ENCODE measurements at regions not wholly inside any gene's neighbourhood (a gene's known extent, or its start where the extent isn't known, plus 50 kb on each side); places are given as distances from the start of the nearest gene placed in this dataset.

DNA sequence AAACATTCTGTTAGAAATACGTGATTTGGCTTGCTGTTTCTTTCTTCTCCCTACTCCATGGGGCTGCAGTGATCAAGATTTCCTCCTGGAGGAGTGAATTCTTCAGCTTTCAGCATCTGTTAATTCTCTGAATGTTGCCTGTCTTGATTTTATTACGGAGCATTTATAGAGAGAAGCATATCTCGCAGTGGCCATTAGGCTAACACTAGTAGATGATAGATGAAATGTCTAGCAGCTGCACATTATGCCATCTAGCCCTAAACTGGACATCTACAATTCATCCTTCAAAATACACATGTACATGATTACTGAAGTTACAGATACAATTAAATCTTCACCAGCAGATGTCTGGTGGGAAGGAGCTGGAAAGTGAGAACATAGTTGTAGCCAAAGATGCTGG is 769.8 kb upstream of the NECTIN3 start:
- DNase-seq (ENCODE audit: extremely low spot score) = no peak
- POLR2A ChIA-PET = no interaction called here
- CTCF ChIA-PET = no interaction called here
- no peak for TF ChIP-seq TARDBP (IDR thresholded peaks at IDR 0.05)
- no peak for TF ChIP-seq LEF1 (IDR thresholded peaks at IDR 0.05; ENCODE audit: borderline replicate concordance)
- TF ChIP-seq L3MBTL2 (conservative IDR thresholded peaks at IDR 0.05) = no peak
- no peak for TF ChIP-seq FOXM1 (IDR thresholded peaks at IDR 0.05; ENCODE audit: borderline replicate concordance)
- TF ChIP-seq CTBP1 (IDR thresholded peaks at IDR 0.05; ENCODE audit: borderline replicate concordance) = no peak
- no peak for TF ChIP-seq FOXA1 (IDR thresholded peaks at IDR 0.05)
- TF ChIP-seq FOXK2 (IDR thresholded peaks at IDR 0.05) = no peak
- no peak for TF ChIP-seq BHLHE40 (IDR thresholded peaks at IDR 0.05; ENCODE audit: borderline replicate concordance)
- TF ChIP-seq, protein P1, sequence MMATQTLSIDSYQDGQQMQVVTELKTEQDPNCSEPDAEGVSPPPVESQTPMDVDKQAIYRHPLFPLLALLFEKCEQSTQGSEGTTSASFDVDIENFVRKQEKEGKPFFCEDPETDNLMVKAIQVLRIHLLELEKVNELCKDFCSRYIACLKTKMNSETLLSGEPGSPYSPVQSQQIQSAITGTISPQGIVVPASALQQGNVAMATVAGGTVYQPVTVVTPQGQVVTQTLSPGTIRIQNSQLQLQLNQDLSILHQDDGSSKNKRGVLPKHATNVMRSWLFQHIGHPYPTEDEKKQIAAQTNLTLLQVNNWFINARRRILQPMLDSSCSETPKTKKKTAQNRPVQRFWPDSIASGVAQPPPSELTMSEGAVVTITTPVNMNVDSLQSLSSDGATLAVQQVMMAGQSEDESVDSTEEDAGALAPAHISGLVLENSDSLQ (IDR thresholded peaks at IDR 0.05) = no peak
- no peak for TF ChIP-seq ARNT (IDR thresholded peaks at IDR 0.05)
- no peak for TF ChIP-seq SUZ12 (IDR thresholded peaks at IDR 0.05)
- no peak for TF ChIP-seq SP1 (IDR thresholded peaks at IDR 0.05)
- no peak for TF ChIP-seq ELF4 (IDR thresholded peaks at IDR 0.05)
- TF ChIP-seq NFRKB (IDR thresholded peaks at IDR 0.05) = no peak

DNA sequence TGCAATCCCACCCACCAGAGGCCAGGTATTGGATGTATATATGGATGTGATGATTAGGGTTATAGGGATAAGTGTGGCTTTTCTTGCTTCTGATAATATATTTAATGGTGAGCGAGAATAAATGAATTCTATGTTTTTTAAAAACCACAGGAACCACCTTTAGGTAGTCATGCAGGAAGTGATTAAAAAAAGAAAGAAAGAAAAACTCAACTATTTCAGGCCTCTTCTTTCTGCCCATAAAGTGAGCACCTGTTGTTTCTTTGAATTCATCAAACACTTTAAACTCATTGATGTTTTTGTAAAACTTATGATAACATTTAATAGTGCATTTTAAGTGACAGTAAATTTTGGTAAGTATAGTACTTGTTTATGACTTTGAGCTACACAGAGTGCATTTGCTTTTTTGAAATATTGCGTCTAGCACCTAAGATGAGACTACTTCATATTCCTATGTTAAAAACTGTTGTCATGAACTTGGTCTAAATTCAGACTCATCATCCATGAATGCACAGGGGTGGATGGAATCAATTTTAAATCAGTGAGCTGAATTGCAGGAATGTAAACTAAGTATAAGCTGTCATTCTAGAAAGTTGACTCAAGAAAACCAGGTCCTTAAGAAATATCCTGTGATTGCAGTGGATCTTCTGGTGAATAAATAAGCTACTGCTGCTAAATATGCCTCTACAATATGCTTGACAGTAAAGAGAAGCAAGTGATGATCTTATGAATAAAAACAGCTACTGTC is 764.4 kb upstream of the NECTIN3 start:
- TF ChIP-seq FOXM1 (IDR thresholded peaks at IDR 0.05; ENCODE audit: borderline replicate concordance) (no peak), CTBP1 (IDR thresholded peaks at IDR 0.05; ENCODE audit: borderline replicate concordance) (no peak), SUZ12 (IDR thresholded peaks at IDR 0.05) (no peak)
- ChIA-PET CTCF (no interaction called here), POLR2A (no interaction called here)
- DNase-seq (ENCODE audit: extremely low spot score) = no peak

DNA sequence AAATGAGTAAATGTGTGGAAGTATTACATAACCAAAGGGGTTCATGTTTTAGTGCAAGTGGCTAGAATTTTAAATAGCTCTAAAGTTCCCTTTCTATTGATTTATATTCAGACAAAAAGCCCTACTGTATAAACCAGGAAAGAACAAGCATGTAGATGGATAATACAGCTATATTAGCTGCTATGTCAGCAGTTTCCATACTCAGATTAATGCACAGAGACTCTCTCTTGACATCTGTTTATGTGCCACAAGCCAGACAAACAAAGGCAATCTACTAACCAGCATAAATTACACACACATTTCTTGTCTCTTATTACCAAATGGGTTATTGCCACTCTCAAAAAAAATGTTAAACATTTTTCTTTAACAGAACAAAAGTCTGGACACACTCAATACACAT is 760.1 kb upstream of the NECTIN3 start:
- no peak for DNase-seq (ENCODE audit: extremely low spot score)
- POLR2A ChIA-PET = no interaction called here
- no peak for TF ChIP-seq FOXK2 (IDR thresholded peaks at IDR 0.05)
- no peak for TF ChIP-seq BHLHE40 (IDR thresholded peaks at IDR 0.05; ENCODE audit: borderline replicate concordance)
- TF ChIP-seq L3MBTL2 (conservative IDR thresholded peaks at IDR 0.05) = no peak
- no peak for TF ChIP-seq NFRKB (IDR thresholded peaks at IDR 0.05)
- TF ChIP-seq SP1 (IDR thresholded peaks at IDR 0.05) = no peak
- no peak for TF ChIP-seq ARNT (IDR thresholded peaks at IDR 0.05)
- no peak for TF ChIP-seq LEF1 (IDR thresholded peaks at IDR 0.05; ENCODE audit: borderline replicate concordance)
- TF ChIP-seq, protein P1 (IDR thresholded peaks at IDR 0.05) = no peak
- no peak for TF ChIP-seq ZNF384 (IDR thresholded peaks at IDR 0.05)
- no peak for TF ChIP-seq TARDBP (IDR thresholded peaks at IDR 0.05)
- CTCF ChIA-PET = no interaction called here

DNA sequence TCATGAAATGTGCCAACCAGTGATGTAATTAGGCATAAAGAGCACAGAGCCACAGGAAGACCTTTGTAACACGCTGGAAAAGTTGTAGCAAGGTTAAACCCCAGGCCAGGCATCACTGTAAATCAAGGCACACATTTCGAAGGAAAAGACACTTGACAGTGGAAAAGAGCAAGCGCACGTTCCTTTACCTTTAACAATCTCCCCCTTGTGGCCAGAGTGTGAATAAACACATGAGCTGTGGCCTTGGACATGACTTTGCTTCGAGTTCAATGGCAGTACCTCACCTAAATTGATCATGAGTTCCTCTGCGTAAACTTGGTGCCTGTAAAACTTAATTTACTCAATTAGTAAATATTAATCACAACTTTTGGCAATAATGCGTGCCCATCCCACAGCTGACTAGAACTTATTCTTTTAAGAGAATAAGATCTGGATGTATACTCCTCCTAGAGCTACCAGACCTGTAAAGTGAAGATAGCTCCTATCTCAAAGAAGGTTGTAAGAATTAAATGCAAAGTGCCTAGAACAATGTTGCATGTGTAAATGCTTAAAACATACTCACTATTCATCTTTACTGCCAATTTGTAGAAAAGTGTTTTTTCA is 757.0 kb upstream of the NECTIN3 start:
- DNase-seq (ENCODE audit: extremely low spot score) = peak; percentile 50

DNA sequence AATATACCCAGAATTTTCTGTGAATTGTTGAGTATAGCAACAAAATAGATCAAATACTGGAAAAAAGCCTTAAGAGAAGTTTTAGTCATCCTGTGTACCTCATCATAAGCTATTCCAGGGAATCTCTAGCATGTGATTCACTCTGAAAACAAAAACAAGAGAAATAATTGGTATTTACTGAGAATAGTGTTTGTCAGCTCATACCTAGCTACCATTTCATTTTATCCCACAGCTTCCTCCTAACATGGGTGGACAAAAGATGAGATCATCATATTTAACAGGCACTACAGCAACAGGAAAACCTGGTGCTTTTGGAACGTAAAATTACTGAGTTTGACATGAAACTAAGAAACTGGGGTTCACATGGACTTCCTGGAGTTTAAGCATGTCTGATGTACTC is 753.5 kb upstream of the NECTIN3 start:
- TF ChIP-seq FOXM1 (IDR thresholded peaks at IDR 0.05; ENCODE audit: borderline replicate concordance) = no peak
- no peak for TF ChIP-seq ZNF384 (IDR thresholded peaks at IDR 0.05)
- TF ChIP-seq BHLHE40 (IDR thresholded peaks at IDR 0.05; ENCODE audit: borderline replicate concordance) = no peak
- TF ChIP-seq HDGF (IDR thresholded peaks at IDR 0.05; ENCODE audit: borderline replicate concordance) = no peak
- POLR2A ChIA-PET = no interaction called here
- no peak for DNase-seq (ENCODE audit: extremely low spot score)
- CTCF ChIA-PET = no interaction called here

More for the DNA sequence above, 757.0 kb upstream of the NECTIN3 start:
- ChIA-PET CTCF (interaction anchor here (0.5 to 1.4 kb wide), 10 partner anchors 9 to 782 kb away, joined by 3 to 6 read pairs (median 4); no protein-coding TSS in a partner anchor), POLR2A (no interaction called here)
- TF ChIP-seq ELF4 (IDR thresholded peaks at IDR 0.05) (no peak), SP1 (IDR thresholded peaks at IDR 0.05) (no peak), BHLHE40 (IDR thresholded peaks at IDR 0.05; ENCODE audit: borderline replicate concordance) (no peak), ZNF384 (IDR thresholded peaks at IDR 0.05) (no peak), SUZ12 (IDR thresholded peaks at IDR 0.05) (no peak), FOXK2 (IDR thresholded peaks at IDR 0.05) (no peak)

DNA sequence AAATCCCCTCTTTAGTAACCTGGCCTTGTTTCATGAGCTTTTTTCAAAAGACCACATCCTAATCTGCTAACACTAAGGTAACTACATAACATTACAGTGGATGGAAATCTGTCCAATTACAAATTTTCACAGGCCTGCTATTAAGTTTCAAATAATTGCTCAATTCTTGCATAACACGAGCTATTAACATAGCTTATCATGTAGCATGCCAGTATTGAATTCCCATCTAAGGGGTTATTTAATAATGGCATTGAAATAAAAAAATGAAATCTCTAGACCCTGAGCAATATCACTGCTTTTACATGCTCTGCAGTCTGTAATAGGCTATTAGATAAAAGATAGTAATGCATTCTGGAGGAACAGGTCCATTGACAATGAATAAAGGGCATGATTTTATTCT is 748.3 kb upstream of the NECTIN3 start:
- POLR2A ChIA-PET = no interaction called here
- TF ChIP-seq CTBP1 (IDR thresholded peaks at IDR 0.05; ENCODE audit: borderline replicate concordance) (no peak), SP1 (IDR thresholded peaks at IDR 0.05) (no peak), SUZ12 (IDR thresholded peaks at IDR 0.05) (no peak), ARNT (IDR thresholded peaks at IDR 0.05) (no peak), NFRKB (IDR thresholded peaks at IDR 0.05) (no peak), ELF4 (IDR thresholded peaks at IDR 0.05) (no peak), TARDBP (IDR thresholded peaks at IDR 0.05) (no peak), L3MBTL2 (conservative IDR thresholded peaks at IDR 0.05) (no peak), HDGF (IDR thresholded peaks at IDR 0.05; ENCODE audit: borderline replicate concordance) (no peak), FOXK2 (IDR thresholded peaks at IDR 0.05) (no peak), LEF1 (IDR thresholded peaks at IDR 0.05; ENCODE audit: borderline replicate concordance) (no peak), FOXM1 (IDR thresholded peaks at IDR 0.05; ENCODE audit: borderline replicate concordance) (no peak), FOXA1 (IDR thresholded peaks at IDR 0.05) (no peak), BHLHE40 (IDR thresholded peaks at IDR 0.05; ENCODE audit: borderline replicate concordance) (no peak), ZNF384 (IDR thresholded peaks at IDR 0.05) (no peak)
- TF ChIP-seq, protein P1 (IDR thresholded peaks at IDR 0.05) = no peak
- DNase-seq (ENCODE audit: extremely low spot score) = no peak
- CTCF ChIA-PET = interaction anchor here (1.0 kb wide), 1 partner anchor 9 kb away, joined by 3 read pairs; no protein-coding TSS in a partner anchor

Data from HEK293T (cell line).